ENCODE measurements at regions not wholly inside any gene's neighbourhood (a gene's known extent, or its start where the extent isn't known, plus 50 kb on each side); places are given as distances from the start of the nearest gene placed in this dataset.

GRCh38 chr20:40757087-40757486 lies 68.1 kb upstream of the MAFB start:
- no peak overlapping the region for H3K23ac ChIP-seq (ENCODE audit: low read length in 2 of 2)
- H2AK5ac ChIP-seq (ENCODE audit: low read length, severe bottlenecking), result no peak overlapping the region
- H3K14ac ChIP-seq (ENCODE audit: low read length in 2 of 2), result no peak overlapping the region
- H3K4me1 ChIP-seq (ENCODE audit: control insufficient read depth, insufficient read depth, low read depth, low read length), result no peaks in the 10 kb centered on the region
- no peaks in the 10 kb centered on the region for H3K36me3 ChIP-seq (ENCODE audit: control insufficient read depth in 1 of 2, insufficient read depth in 2 of 2, low read depth in 1 of 2, low read length in 2 of 2)
- no peak overlapping the region for H4K8ac ChIP-seq (ENCODE audit: low read length)
- H3K27me3 ChIP-seq (ENCODE audit: control insufficient read depth in 1 of 2, insufficient read depth in 1 of 2, low read length in 2 of 2), result peaks cover 0 to 10% of the 10 kb centered on the region in 2 experiments
- no peak overlapping the region for H4K91ac ChIP-seq (ENCODE audit: low read length)
- H2BK15ac ChIP-seq (ENCODE audit: low read depth, poor library complexity, severe bottlenecking), result no peak overlapping the region
- no peak for DNase-seq
- no peak overlapping the region for H2BK5ac ChIP-seq (ENCODE audit: low read depth, low read length, poor library complexity, severe bottlenecking)
- no peak overlapping the region for H3K4ac ChIP-seq (ENCODE audit: low read depth in 1 of 2, low read length in 2 of 2)
- no peaks in the 10 kb centered on the region for H3K9me3 ChIP-seq (ENCODE audit: control insufficient read depth, low read length)
- H3K18ac ChIP-seq (ENCODE audit: low read depth in 1 of 2, low read length in 2 of 2), result no peak overlapping the region
- no peak overlapping the region for H2BK12ac ChIP-seq (ENCODE audit: low read length in 2 of 2)
- H3K79me1 ChIP-seq (replicated peaks; ENCODE audit: low read length, poor library complexity, severe bottlenecking), result no peaks in the 10 kb centered on the region
- no peak overlapping the region for H3K4me2 ChIP-seq (ENCODE audit: low read length, poor library complexity, severe bottlenecking)
- H2AFZ ChIP-seq (ENCODE audit: low read depth, low read length), result no peak overlapping the region
- no peak overlapping the region for H3K4me3 ChIP-seq (ENCODE audit: insufficient read depth in 1 of 2, low read depth in 1 of 2, low read length in 2 of 2)
- H3K27ac ChIP-seq (ENCODE audit: low read length, poor library complexity, severe bottlenecking), result no peak overlapping the region
- H2BK120ac ChIP-seq (ENCODE audit: low read depth, low read length), result no peak overlapping the region
- no peak overlapping the region for H3K9ac ChIP-seq (ENCODE audit: low read length)

DNA sequence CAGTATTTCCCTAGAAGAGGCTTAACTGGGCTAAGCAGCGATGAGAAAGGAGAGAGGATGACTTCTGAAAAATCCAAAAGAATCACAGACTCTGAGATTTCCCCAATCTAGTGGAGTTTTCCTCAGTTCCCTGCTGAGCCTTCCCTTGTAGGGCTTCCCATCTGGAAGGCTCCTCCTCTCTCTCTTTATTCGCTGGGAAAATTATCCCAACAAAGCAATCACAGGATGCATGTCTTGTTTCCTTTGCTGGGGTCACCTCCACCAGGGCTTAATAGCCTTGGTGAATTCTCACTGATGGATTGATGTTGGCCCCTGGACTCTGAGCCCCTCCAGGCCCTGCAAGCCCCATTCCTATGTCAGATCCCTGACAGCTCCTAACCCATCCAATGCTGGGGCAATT lies 69.8 kb upstream of the MAFB start:
- H3K27ac ChIP-seq (ENCODE audit: low read length, poor library complexity, severe bottlenecking), result no peak overlapping the region
- no peak overlapping the region for H2BK120ac ChIP-seq (ENCODE audit: low read depth, low read length)
- no peak overlapping the region for H2BK15ac ChIP-seq (ENCODE audit: low read depth, poor library complexity, severe bottlenecking)
- no peaks in the 10 kb centered on the region for H3K79me1 ChIP-seq (replicated peaks; ENCODE audit: low read length, poor library complexity, severe bottlenecking)
- no peak overlapping the region for H3K9ac ChIP-seq (ENCODE audit: low read length)
- no peak overlapping the region for H4K8ac ChIP-seq (ENCODE audit: low read length)
- no peak overlapping the region for H4K91ac ChIP-seq (ENCODE audit: low read length)
- H3K36me3 ChIP-seq (ENCODE audit: control insufficient read depth in 1 of 2, insufficient read depth in 2 of 2, low read depth in 1 of 2, low read length in 2 of 2), result no peaks in the 10 kb centered on the region
- DNase-seq, result no peak
- no peak overlapping the region for H3K23ac ChIP-seq (ENCODE audit: low read length in 2 of 2)
- 89% methylated on average over 2 of the region's 2 CpGs for WGBS
- H3K14ac ChIP-seq (ENCODE audit: low read length in 2 of 2), result no peak overlapping the region
- no peak overlapping the region for H2AK5ac ChIP-seq (ENCODE audit: low read length, severe bottlenecking)
- no peaks in the 10 kb centered on the region for H3K4me1 ChIP-seq (ENCODE audit: control insufficient read depth, insufficient read depth, low read depth, low read length)
- H2BK12ac ChIP-seq (ENCODE audit: low read length in 2 of 2), result no peak overlapping the region
- peaks cover 3 to 7% of the 10 kb centered on the region in 2 experiments for H3K27me3 ChIP-seq (ENCODE audit: control insufficient read depth in 1 of 2, insufficient read depth in 1 of 2, low read length in 2 of 2)
- H3K4me3 ChIP-seq (ENCODE audit: insufficient read depth in 1 of 2, low read depth in 1 of 2, low read length in 2 of 2), result no peak overlapping the region
- no peaks in the 10 kb centered on the region for H3K9me3 ChIP-seq (ENCODE audit: control insufficient read depth, low read length)
- H2AFZ ChIP-seq (ENCODE audit: low read depth, low read length), result no peak overlapping the region
- no peak overlapping the region for H2BK5ac ChIP-seq (ENCODE audit: low read depth, low read length, poor library complexity, severe bottlenecking)
- H3K4me2 ChIP-seq (ENCODE audit: low read length, poor library complexity, severe bottlenecking), result no peak overlapping the region
- no peak overlapping the region for H3K4ac ChIP-seq (ENCODE audit: low read depth in 1 of 2, low read length in 2 of 2)
- no peak overlapping the region for H3K18ac ChIP-seq (ENCODE audit: low read depth in 1 of 2, low read length in 2 of 2)

DNA sequence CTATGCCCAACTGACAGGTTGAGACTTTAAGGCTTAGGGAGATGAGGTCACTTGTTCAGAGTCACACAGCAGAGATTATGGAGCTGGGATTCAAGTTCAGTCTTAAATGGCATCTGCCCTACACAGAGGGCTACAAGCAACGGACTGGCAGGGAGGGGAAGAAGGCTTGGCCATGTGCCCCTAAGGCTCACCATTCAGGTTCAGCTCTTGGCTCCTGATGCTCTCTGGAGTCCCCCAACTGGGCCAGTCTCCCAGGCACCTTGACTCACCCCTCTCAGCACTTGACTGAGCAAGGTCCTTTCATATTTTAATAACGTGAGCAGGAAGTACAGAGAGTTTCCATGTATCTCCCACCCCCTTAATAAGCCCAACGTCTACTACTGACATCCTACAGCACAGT lies 71.4 kb upstream of the MAFB start:
- Histone ChIP-seq H4K8ac (ENCODE audit: low read length) (no peak overlapping the region), H3K23ac (ENCODE audit: low read length in 2 of 2) (no peak overlapping the region), H3K14ac (ENCODE audit: low read length in 2 of 2) (no peak overlapping the region)

DNA sequence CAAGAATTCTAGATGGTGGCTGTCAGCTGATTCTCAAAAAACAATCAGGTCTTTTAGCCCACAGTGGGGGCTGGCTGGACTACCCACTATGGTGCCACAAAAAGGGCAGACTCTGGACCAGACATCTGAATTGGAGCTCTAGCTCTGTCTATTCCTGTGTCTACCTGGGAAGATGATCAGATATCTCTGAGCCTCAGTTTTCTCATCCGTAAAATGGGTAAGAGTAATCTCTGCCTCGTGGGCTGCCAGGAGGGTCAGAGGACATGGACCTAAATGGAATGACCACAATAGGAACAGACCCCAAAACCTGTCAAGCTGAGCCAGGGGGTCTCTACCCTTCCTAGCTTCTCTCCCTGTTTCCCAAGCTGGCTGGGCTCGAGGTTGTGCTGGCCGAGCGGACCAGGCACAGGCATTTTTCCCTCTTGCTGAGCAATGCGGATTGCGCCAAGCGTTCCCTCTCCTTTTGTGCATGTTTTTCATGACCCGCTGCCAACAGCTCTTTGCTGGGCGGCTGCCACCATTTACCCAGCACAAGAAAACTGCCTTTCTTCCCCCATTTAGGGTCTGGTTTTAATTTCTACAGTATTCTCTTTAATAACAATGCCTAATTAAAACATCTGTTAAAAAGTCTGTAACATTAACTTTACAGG lies 74.7 kb upstream of the MAFB start:
- Histone ChIP-seq H3K23ac (ENCODE audit: low read length in 2 of 2) (no peak overlapping the region), H3K14ac (ENCODE audit: low read length in 2 of 2) (no peak overlapping the region), H3K27ac (ENCODE audit: low read length, poor library complexity, severe bottlenecking) (no peak overlapping the region), H4K8ac (ENCODE audit: low read length) (no peak overlapping the region), H3K4ac (ENCODE audit: low read depth in 1 of 2, low read length in 2 of 2) (no peak overlapping the region), H3K36me3 (ENCODE audit: control insufficient read depth in 1 of 2, insufficient read depth in 2 of 2, low read depth in 1 of 2, low read length in 2 of 2) (no peaks in the 10 kb centered on the region), H3K4me3 (ENCODE audit: insufficient read depth in 1 of 2, low read depth in 1 of 2, low read length in 2 of 2) (no peak overlapping the region), H2BK12ac (ENCODE audit: low read length in 2 of 2) (no peak overlapping the region), H3K4me1 (ENCODE audit: control insufficient read depth, insufficient read depth, low read depth, low read length) (no peaks in the 10 kb centered on the region), H3K18ac (ENCODE audit: low read depth in 1 of 2, low read length in 2 of 2) (no peak overlapping the region), H2AFZ (ENCODE audit: low read depth, low read length) (no peak overlapping the region), H2BK120ac (ENCODE audit: low read depth, low read length) (no peak overlapping the region), H3K4me2 (ENCODE audit: low read length, poor library complexity, severe bottlenecking) (no peak overlapping the region), H3K9ac (ENCODE audit: low read length) (no peak overlapping the region), H3K9me3 (ENCODE audit: control insufficient read depth, low read length) (no peaks in the 10 kb centered on the region), H2BK5ac (ENCODE audit: low read depth, low read length, poor library complexity, severe bottlenecking) (no peak overlapping the region), H2BK15ac (ENCODE audit: low read depth, poor library complexity, severe bottlenecking) (no peak overlapping the region), H2AK5ac (ENCODE audit: low read length, severe bottlenecking) (no peak overlapping the region), H3K79me1 (replicated peaks; ENCODE audit: low read length, poor library complexity, severe bottlenecking) (no peaks in the 10 kb centered on the region), H4K91ac (ENCODE audit: low read length) (no peak overlapping the region), H3K27me3 (ENCODE audit: control insufficient read depth in 1 of 2, insufficient read depth in 1 of 2, low read length in 2 of 2) (peaks cover 3% of the 10 kb centered on the region in 2 experiments)
- no peak for DNase-seq
- WGBS, result 88% methylated on average over 10 of the region's 10 CpGs

More for the DNA sequence above, 71.4 kb upstream of the MAFB start:
- Histone ChIP-seq H3K36me3 (ENCODE audit: control insufficient read depth in 1 of 2, insufficient read depth in 2 of 2, low read depth in 1 of 2, low read length in 2 of 2) (no peaks in the 10 kb centered on the region), H2BK12ac (ENCODE audit: low read length in 2 of 2) (no peak overlapping the region), H3K4me3 (ENCODE audit: insufficient read depth in 1 of 2, low read depth in 1 of 2, low read length in 2 of 2) (no peak overlapping the region), H2BK15ac (ENCODE audit: low read depth, poor library complexity, severe bottlenecking) (no peak overlapping the region), H2AK5ac (ENCODE audit: low read length, severe bottlenecking) (no peak overlapping the region), H3K4me1 (ENCODE audit: control insufficient read depth, insufficient read depth, low read depth, low read length) (no peaks in the 10 kb centered on the region), H2AFZ (ENCODE audit: low read depth, low read length) (no peak overlapping the region), H3K4ac (ENCODE audit: low read depth in 1 of 2, low read length in 2 of 2) (no peak overlapping the region), H3K4me2 (ENCODE audit: low read length, poor library complexity, severe bottlenecking) (no peak overlapping the region), H3K27me3 (ENCODE audit: control insufficient read depth in 1 of 2, insufficient read depth in 1 of 2, low read length in 2 of 2) (peaks cover 3% of the 10 kb centered on the region in 2 experiments), H3K79me1 (replicated peaks; ENCODE audit: low read length, poor library complexity, severe bottlenecking) (no peaks in the 10 kb centered on the region), H3K9ac (ENCODE audit: low read length) (no peak overlapping the region), H3K27ac (ENCODE audit: low read length, poor library complexity, severe bottlenecking) (no peak overlapping the region), H2BK120ac (ENCODE audit: low read depth, low read length) (no peak overlapping the region), H4K91ac (ENCODE audit: low read length) (no peak overlapping the region), H3K9me3 (ENCODE audit: control insufficient read depth, low read length) (no peaks in the 10 kb centered on the region), H2BK5ac (ENCODE audit: low read depth, low read length, poor library complexity, severe bottlenecking) (no peak overlapping the region), H3K18ac (ENCODE audit: low read depth in 1 of 2, low read length in 2 of 2) (no peak overlapping the region)
- WGBS, result 78% methylated on average over 2 of the region's 3 CpGs
- no peak for DNase-seq

Measured in mesenchymal stem cell (in vitro differentiated cells and primary cell).